Mucosa of gallbladder (tissue), 1 donor: ENCODE measurements at regions not wholly inside any gene's neighbourhood (a gene's known extent, or its start where the extent isn't known, plus 50 kb on each side); places are given as distances from the start of the nearest gene placed in this dataset.

Experiments
- DNase-seq: peaks from one replicate; pipeline ENCODE4 v3.0.0-alpha.2; 2020; ENCODE audit warnings: low spot score
- donor health status: DM: no; HTN: no; CAD: no.

- no peak for DNase-seq
These were observed 276.7 kb downstream of the CDH10 start for GRCh38 chr5:24368115-24368514.

DNA sequence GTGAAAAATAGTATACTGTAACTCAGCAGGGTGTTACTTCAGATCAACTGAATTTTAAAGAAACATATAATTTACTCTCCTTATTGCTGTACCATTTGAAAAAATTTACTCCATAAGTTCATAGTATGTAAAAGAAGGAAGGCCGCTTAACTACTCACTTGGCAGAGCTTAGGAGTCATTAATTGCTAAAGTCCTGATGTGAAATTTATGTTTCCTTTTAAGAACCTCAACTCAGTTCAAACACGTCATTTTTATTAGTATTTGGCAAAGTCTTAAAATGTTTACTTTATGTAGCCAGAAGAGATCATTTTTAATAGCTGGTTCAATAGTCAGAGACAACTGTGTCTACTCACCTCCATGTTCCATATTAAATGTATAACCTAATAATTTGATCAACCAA lies 268.6 kb downstream of the CDH10 start:
- DNase-seq: no peak

DNA sequence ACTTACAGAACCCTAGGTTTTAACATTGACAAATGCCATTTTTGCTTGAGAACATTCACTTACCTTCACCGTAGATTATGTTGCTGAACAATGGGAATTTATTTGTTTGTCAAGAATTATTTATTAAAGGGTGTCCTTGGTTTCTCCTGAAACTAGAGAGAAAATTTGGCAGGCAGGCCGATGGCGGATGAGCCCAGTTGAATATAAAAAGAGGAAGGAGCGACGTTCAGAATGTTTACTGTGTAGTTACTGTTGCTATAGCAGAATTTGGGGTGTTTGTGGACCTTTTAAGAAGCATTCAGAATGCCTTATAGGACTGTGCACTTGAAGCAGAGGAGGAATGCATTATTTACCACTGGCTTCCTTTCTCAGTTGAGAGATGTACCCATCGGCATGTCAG lies 268.2 kb downstream of the CDH10 start:
- no peak for DNase-seq

GRCh38 chr5:24381861-24382489 lies 262.8 kb downstream of the CDH10 start:
- DNase-seq: no peak

- no peak for DNase-seq
These were observed 259.7 kb downstream of the CDH10 start for GRCh38 chr5:24385070-24385469.

GRCh38 chr5:24385617-24386016 lies 259.2 kb downstream of the CDH10 start:
- DNase-seq: no peak

DNA sequence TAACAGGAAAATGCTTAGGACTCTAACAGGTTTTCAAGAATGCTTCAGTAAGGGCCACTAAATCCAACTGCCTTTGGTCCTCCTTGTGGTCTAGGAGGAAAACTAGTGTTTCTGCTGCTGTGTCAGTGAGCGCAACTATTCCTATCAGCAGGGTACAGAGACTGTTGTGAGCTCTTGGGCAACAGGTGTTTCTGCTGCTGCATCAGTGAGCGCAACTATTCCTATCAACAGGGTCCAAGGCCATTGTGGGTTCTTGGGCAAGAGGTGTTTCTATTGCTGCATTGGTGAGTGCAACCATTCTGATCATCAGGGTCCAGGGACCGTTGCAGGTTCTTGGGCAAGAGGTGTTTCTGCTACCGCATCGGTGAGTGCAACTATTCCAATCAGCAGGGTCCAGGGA lies 256.3 kb downstream of the CDH10 start:
- DNase-seq: no peak

- DNase-seq: no peak
These were observed 254.8 kb downstream of the CDH10 start for GRCh38 chr5:24389968-24390367.

- no peak for DNase-seq
These were observed 253.0 kb downstream of the CDH10 start for GRCh38 chr5:24391816-24392215.

- DNase-seq: no peak
These were observed 247.2 kb downstream of the CDH10 start for GRCh38 chr5:24397601-24398000.

DNA sequence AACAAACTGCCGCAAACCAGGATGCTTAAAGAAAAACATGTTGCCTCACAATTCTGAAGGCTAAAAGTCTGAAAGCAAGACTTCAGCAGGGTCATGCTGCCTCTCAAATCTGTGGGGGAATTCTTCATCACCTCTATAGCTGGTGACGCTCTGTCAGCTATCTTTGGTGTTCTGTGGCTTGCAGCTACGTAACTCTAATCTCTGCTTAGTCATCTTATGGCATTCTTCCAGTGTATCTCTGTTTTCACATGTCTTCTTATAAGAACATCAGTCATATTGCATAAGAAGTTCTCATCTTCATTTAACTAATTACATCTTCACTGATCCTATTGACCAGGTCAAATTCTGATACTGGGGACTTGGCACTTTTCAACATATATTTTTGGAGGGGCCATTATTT lies 243.0 kb downstream of the CDH10 start:
- no peak for DNase-seq

DNA sequence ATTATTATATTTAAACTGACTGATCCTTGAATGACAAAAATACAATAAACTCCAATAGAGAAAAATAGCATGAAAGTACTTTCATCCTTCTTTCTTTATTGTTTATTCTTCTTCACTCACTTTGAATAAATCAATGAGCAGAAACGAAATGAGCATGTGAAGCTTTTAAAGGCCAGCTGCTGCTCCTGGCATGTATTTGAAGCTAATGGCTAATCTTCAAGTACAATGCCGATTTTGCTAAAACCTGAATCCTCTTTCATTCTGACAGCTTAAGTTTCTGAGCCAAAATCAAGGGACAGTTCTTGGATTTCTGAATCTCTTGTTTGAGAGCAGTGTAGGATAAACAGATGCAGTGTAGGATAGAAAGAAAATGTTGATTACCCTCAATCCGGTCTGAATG lies 237.3 kb downstream of the CDH10 start:
- no peak for DNase-seq

GRCh38 chr5:24428345-24428744 lies 216.4 kb downstream of the CDH10 start:
- no peak for DNase-seq

DNA sequence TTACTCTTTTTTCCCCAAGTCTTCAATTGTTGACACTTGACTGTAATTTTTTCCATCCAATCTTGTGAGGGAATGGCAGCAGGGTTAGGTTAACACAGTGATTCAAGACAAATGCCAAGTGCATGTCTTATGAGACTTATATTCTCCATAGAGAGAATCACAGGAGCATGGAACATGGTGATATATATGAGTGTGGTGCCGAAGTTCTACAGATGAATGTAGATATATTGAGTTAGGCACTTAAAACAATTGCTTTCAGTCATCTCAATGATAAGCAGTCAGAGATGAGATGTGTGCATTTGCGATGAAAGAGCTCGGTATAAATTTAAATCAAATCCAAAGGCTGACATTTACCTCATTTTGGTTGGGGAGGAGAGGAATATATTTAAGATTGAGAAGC lies 211.2 kb downstream of the CDH10 start:
- no peak for DNase-seq
